ENCODE measurements at regions not wholly inside any gene's neighbourhood (a gene's known extent, or its start where the extent isn't known, plus 50 kb on each side); places are given as distances from the start of the nearest gene placed in this dataset.

DNA sequence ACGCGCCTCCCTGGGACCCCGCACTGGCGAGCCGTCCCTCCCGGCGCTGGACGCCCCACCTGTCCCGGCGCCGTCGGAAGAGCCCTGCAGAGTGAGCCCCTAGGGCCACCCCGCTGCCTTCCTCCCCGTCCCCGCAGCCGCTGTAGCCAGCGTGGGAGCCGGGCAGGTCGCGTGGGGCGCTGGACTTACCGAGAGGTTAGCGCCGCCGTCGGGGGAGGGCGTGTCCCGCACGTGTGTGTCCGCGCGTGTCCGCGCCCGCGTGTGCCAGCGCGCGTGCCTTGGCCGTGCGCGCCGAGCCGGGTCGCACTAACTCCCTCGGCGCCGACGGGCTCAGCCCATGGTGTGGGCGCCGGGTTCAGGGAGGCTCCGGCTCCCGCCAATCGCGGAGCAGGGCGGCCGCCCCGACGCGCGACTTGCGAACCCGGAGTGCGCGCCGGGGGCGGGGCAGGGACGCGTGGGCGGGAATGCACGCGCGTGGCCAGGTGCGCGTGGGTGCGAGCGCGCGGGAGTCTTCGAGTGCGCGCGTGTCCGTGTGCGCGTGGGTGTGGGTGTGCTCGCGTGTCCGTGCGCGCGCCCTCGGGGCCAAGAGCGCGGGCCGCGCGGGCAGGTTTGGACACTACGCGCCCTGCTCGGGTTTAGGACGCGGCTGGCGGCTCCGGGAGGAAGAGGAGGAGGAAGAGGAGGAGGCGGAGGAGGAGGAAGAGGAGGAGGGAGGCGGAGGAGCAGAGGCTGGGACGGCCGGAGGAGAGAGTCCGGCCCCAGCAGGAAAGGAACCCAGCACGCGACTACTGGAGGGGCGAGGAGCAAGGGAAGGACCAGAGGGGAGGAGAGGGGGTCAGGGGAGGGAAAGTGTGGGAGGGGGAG lies 145.2 kb upstream of the ETS2 start:
- DNase-seq, result peak; percentile 7

DNA sequence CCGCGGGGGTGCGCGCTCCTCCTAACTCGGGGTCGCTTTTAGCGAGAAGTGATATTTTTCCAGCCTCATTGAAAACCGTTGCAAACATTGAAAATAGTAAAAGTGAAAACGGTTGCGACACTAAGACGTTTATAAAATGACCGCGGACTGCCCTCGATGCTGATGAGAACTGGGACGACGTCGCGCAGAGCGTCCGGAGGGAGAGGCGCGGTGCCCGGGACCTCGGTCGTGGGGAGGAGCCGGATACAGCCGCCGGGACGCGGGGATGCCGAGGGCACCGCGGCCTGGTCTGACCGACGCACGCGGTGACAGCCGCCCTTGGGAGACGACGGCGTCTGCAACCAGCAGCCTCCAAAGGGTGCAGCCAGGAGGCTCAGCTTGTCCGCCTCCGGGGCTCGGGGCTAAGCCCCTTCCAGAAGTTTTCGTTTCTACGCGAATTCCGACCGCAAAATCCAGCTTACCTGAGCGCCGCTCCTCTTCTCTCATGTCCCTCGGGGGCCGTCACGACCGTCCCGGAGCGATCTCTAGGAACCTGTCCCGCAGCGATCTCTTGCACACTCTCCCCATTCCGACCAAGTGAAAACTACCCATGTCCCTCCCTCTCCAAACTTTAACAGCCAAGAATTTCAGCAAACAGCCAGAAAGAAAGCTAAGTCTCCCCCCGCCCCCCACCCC lies 144.4 kb upstream of the ETS2 start:
- DNase-seq, result no peak

DNA sequence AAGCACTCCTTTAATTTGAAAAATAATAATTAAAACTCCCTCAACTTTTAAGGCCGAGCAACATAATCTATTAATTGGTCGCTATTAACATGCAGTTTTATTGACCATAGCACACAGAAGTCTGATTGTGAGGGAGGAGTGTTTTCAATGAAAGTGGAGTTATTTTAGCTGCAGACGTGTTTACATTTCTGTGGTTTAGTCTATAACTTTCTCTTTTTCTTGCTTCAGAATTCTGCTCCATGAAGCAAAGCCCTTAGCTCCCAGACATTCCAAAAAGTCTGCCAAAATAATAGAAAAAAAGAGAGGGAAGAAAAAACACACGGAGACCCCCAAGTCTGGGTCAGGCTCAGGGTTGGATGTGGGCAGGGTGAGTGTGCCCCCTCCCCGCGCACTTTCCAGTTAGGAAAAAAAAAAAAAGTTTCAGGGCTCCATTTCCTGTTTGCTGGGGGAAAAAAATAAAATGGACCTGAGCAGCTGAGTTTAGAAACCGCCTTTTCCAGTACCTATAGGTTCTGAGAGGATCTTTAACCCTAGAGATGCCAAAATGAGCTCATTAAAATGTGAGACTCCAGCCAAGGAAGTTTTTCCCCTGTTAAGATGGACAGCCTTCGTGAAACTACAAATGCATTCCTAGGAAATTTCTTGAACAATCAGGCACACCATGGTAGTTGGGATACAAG lies 143.7 kb upstream of the ETS2 start:
- DNase-seq, result no peak

DNA sequence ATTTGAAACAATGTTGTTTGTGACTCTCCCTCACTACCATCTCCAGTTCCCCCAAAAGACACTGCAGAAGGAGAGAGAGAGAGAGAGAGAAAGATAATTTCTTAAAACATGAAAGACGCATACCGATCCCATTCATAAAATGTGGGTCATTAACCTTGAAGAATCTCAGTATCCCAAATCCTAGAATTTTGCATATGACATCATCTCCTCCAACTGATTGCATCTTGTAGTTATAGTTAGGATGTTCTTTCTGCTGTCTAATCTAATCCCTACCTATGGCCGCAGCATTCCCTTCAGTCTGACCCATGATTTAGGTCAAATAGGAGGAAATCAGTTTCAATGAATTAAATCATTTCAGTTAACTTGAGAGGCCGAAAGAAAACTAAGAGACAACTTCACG lies 142.4 kb upstream of the ETS2 start:
- DNase-seq, result no peak

DNA sequence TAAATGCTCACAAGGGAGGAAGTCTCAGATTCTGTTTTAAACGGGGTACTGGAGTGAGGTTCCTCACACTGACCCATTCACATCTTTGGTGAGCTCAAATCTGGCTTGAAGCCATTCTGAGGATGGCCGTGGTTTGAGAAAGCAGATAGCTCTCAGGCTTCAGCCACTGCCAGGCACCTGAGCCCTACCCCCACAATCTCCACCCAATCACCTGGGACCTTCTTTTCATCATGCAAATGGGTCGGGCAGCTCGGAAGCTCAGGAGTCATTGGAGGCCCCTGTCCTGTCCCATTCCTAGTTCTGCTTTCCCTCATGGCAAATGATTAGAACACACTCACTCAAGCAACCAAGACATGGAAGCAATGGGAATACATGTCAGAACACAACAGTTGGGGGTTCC lies 141.4 kb upstream of the ETS2 start:
- DNase-seq, result no peak

DNA sequence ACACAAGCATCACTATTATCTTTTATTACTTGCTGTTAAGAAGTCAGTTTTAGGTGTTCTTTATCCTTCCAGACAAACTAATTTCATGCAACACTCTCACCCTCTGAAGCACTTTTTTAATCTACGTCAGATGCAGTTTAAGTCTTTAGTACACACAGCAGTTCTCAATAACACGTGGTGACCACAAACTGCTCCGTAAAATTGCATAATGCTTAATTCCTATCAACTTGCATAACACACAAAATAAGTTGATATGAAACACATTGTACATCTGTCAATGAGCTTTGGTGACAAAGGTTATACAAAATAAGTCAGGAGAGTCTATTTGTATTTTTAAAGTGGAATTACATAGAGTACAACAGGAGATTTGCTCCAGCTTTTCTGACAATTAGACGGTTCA lies 140.9 kb upstream of the ETS2 start:
- DNase-seq, result no peak

DNA sequence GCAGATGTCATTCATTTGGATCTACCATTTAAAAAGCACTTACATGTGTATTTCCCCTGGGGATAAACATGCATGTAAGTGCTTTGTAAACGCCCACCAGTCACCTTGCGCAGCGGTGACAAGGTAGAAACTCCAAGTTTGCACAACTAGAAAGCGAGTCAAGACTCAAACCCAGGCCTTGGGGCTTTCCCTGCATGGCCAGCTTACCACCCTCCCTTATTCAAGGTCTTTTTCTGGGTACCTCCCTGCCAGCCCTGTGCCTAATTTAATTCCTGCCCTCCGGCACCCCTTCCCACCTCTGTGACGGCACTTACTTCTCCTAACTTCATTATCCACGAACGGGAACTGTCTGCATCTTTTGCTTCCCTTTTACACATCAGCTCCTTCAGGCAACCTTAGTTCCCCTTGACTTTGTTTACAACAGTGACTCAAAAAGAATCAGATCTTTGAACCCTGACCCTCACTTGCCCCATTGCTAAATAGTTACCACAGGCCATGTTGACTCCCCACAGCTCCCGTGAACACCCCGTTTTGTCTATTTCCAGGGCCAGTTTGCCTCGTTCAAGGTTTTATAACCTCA lies 138.3 kb upstream of the ETS2 start:
- no peak for DNase-seq

DNA sequence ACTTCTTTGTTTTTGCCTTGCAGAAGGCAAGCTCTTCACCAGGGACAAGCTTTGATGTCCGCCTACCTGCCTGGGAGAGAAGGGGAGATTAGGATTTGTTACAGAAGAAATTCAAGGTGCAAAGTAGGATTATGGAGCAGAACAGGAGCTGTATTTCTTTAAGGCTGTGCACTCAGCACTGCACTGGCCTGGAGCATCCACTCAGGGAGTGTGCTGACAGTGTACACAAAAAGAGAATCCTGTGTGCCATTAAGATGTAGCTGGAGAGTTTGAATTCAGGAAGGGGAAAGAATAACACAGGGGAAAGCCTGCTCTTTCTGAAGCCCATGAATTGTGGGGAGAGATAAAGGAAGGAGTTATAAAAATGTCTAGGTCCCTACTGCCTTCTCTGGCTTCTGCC lies 137.7 kb upstream of the ETS2 start:
- DNase-seq, result no peak

DNA sequence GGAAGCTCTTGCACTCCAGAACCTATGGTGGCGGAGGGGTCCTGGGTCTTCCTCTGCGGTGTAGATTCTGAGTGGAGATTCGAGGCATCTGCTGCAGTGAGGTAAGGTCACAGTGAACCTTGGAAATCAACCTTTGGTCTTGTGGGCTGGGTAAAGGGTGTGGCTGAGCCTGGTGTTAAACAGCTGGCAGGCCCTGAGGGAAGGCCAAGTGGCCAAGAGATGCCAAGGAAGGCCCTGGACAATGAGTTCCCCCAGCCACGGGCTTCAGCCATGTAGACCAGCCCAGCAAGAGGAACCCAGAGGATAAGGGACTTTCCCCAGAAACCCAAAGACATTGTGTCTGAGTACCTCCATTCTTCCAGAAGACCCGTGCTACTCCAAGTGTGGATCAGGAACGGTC lies 137.2 kb upstream of the ETS2 start:
- DNase-seq, result no peak

DNA sequence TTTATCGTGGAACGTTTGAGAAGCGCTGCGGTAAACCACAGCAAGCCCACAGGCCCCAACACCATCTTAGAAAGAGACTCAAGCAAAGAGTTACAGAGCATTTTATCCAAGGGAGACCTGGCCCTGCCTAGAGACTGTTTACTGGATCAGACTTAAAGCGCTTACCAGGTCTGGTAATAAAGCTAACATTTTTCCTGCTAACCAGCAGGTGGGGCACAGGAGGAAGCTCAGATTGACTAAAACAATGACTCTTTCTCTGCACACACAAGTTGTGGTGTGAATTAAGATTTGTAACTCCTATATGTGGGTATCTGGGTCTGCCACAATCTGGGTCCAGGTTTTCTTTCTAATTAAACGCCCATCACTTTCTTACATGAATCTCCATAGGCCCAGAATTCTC lies 136.5 kb upstream of the ETS2 start:
- no peak for DNase-seq

DNA sequence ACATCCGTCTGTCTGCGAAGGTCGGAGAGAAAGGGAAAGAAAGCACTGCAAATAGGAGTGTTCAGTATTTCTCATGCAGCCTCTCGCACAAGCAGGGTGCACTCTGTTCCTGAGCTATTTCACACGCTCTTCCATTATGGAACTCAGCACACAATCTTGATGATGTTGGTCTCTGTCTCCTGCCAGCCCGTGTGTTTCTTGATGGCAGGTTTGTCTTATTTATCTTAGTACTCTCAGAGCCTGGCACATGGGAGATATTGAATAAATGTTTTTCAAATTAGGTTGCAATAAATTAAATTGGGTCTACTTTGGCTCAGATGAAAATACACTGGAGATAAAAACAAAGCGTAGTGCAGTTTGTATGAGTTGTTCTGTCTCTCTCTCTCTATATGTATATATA lies 134.9 kb upstream of the ETS2 start:
- DNase-seq, result no peak

DNA sequence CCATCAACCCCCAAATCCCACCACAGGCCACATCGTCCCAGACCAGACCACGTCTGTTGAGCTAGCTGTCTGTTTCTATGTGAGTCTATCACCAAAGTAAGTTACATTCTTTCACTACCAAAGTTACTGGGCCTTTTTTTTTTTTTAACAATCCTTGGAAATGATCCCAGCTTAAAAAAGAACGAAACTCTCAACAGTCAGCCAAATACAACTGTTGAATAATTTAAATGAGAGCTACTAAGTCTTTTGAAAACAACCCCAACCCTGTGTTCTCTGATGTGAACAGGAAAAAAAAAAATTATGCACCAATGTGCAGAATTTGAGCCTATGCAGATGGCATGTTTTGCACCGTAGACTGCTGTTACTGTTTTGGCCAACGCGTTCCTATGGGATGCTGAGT lies 134.0 kb upstream of the ETS2 start:
- DNase-seq, result no peak

DNA sequence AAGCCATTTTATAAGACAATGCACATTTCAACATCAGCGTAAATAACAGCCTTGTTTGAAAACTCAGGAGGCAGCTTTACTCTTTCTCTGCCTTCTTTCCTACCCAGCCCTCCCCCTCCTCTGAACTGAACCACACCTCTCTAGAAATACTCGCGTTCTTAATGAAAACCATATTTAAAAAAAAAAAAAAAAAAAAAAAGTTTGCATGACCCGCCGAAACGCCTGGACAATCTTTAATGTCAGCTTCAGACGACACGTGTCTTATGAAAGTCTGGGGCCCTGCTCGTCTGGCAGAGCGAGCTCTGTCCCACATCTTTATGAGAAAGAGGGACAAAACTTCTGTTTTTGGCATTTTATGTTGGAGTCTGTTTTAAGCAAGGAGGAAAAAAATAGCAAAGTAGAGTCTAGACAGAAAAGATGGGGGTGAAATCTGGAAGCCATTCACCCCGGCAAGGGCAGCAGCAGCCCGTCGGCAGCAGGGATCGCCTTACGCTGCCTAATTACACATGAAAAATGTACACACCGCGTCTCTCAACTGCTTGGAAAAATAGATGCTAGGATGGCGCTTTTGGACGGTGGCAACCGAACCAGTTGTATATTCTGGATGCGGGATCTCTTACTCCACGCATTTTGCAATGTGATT lies 130.4 kb upstream of the ETS2 start:
- no peak for DNase-seq

DNA sequence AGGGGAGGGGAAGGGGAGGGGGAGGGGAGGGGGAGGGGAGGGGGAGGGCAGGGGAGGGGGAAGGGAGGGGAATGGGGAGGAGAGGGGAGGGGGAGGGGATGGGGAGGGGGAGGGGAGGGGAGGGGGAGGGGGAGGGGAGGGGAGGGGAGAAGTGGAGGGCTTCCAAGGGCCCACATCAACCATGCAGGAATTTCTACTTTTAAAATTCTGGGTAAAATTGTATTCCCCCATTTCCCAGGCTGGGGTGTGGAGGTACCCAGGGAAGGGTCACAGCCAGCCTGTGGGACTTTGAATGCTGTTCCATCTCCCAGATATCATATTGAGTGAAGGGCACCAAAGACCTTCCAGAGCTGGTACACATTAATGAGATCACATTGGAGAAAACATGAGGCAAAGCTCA lies 126.9 kb upstream of the ETS2 start:
- no peak for DNase-seq

DNA sequence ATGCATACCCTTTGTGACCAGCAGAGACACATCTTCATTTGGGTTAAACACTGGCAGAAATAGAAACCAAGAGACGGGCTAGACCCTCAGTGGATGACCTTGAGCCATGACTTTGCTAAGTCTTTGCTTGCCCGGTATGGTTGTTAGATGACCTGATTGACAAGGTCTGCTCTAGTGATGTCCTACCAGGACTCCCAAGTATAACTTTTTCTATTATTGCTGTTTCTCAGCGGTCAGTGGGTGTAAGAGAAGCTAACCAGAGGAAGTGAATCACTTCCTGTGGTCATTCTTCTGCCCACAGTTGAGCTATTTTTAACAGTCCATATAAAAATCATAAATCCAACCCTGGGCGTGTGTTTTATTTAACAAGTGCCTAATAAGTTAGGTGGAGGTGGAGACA lies 126.2 kb upstream of the ETS2 start:
- DNase-seq, result no peak

DNA sequence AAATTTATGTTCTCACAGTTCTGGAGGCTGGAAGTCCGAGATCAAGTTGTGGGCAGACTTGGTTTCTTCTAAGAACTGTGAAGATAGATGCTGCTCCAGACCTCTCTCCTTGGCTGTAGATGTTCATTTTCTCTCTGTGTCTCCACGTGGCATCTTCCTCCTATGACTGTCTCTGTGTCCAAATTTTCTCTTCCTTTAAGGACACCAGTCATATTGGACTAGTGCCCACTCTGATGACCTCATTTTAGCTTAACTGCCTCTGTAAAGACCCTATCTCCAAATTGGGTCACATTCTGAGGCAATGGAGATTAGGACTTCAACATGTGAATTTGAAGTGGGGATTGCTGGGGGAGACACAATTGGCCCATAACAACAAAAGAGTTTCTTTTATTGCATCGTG lies 125.3 kb upstream of the ETS2 start:
- no peak for DNase-seq

DNA sequence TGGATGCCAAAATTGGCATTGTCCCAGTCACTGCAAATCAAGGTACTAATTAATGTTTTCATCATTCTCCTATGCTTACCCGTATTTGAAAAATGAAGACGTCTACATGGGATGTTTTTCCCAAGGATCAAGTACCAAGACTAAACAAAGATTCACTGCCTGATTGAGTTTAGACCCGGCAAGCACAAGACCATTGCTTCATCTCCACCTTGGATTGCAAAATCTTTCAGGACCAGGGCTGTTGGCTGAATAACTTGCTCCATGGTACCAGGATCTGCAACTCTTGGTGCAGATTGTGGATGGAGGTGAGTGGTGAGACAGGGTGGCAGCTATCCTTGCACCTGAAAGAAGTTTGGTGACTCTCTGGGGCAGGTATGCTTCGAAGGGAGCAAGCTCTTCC lies 122.5 kb upstream of the ETS2 start:
- DNase-seq, result no peak

DNA sequence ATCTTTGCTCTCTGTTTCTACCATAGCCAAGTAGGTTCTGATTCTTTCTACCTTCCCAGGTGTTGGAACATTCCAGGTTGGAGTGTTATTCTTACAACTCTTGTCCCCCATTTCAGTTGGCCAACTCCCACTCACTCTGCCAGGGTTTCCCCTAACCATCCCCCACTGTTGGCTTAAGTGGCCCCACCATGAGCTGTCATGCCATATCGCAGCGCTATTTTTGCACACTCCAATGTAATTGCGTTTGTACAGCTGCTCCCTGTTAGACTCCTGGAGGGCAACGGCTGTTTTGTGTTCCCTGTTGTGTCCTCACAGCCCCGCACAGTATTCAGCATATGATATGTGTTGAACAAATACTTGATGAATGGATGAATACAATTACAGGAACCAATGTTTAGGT lies 117.7 kb upstream of the ETS2 start:
- DNase-seq, result no peak

DNA sequence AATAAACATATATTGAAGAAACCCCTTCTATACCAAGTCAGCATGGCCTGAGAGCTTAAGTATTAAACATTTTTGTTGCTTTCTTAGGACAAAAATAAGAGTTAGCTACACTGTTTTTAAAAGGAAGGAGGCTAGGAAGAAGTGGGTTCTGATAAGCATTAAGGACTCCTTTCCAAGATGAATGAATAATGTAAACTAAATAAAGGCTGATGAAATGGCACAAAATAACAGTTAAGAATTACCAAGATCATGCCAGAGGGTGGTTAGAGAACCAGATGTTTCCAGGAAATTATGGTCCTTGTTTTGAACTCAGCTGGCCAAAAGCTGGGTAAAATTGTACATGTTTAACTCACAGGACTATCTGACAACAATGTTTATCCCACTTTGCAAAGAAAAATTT lies 114.1 kb upstream of the ETS2 start:
- no peak for DNase-seq

DNA sequence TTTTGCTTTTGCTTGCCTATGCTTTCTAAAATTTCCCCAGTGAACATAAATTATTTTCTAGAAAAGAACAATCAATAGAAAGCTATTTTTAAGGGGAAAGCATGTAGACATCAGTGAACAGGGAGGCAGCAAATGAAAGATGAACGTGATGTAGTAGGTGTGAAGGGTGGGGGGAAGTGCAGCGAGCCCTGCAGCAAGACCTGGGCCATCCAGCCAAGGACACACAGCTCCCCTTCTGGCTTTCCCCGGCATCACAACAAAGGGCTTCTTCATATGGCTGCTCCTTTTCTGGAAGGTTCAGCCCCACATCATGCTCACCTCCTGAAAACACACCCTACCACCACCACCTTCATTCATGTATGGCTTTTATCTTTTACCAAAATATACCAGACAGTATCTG lies 109.2 kb upstream of the ETS2 start:
- DNase-seq, result no peak

DNA sequence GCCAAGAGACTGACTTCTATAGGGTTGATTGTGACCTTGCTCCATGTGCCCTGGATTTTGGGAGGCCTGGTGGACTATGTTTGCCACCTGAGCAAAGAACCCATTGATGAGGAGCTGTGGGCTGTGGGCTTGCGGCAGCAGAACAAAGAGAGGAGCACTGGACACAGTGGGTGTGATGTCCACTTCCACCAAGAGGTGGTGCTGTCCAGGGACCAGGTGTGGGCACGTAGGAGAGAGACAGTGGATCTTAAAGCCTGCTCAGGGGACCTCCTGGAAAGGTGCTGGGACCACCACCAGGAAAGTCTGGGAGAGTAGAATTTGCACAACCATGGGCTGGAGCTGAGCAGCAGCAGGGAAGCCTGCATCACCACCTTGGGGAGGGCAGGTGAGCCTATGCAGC lies 106.7 kb upstream of the ETS2 start:
- no peak for DNase-seq

DNA sequence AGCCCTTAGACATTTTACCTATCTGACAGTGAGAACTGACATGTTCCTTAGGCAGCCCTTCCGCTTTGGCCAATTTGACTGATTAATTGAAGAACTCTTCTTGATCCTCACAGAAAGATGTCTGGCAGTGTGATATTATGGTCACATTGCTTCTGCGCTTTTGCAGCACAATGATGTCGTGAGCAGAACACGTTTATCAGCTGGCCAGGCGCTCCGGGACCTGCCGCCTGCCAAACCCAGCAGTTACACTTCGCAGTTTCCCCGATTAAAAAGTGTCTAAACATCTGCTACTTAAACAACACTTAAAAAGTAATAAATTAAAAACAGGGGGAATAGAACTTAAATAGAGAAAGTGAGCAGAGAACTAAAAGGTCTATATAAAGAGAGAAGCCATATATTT lies 103.5 kb upstream of the ETS2 start:
- DNase-seq, result no peak

DNA sequence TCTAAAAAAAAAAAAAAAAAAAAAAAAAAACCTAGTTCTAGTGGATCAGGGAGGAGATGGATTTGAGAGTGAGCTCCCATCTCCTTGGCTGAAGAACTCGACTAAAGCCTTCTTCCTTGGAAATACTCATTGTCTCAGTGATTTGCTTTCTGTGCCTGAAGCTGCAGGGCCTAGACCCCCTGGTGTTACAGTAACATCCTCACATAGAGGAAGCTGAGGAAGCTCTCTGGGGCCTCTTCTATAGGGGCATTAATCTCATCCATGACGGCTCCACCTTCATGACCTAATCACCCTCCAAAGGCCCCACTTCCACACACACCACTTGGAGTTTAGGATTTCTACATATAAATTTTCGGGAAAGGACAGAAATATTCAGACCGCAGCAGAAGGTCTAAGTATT lies 95.9 kb upstream of the ETS2 start:
- no peak for DNase-seq

Measured in activated T-cell treated with anti-CD3 and anti-CD28 coated beads for 4 hours (primary cell).